ENCODE measurements at regions not wholly inside any gene's neighbourhood (a gene's known extent, or its start where the extent isn't known, plus 50 kb on each side); places are given as distances from the start of the nearest gene placed in this dataset.

- no peak for TF ChIP-seq CTCF (conservative IDR thresholded peaks at IDR 0.05)
- TF ChIP-seq EZH2 (IDR thresholded peaks at IDR 0.05; ENCODE audit: low read depth) = no peak
These were observed 353.2 kb upstream of the CWC22 start for GRCh38 chr2:180360283-180360618.
